ENCODE measurements at regions not wholly inside any gene's neighbourhood (a gene's known extent, or its start where the extent isn't known, plus 50 kb on each side); places are given as distances from the start of the nearest gene placed in this dataset.

DNA sequence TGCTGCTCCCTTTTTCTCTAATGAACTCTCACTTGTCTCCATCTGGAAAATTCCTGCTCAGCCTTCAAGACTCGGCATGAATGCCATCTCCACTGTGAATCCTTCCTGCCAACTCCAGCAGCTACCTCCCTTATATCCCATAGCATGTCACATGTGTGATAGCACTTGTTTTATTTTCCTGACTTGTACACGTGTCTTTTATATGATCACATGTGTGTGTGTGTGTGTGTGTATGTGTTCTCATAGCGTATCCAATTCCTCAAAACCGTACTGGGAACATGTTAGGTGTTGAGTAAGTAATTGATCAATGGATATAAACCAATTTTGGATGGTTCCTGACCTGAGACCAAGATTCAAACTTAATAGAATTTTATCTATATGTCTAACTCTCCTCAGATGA lies 1107.7 kb downstream of the GALC start:
- no peaks in the 10 kb centered on the region for H3K36me3 ChIP-seq
- no peak overlapping the region for H3K27ac ChIP-seq
- no peaks in the 10 kb centered on the region for H3K27me3 ChIP-seq
- no peak overlapping the region for H3K4me3 ChIP-seq
- no peaks in the 10 kb centered on the region for H3K9me3 ChIP-seq (ENCODE audit: low read depth)
- DNase-seq (ENCODE audit: low read depth in 1 of 2, low spot score in 1 of 2), result no peak
- H3K4me1 ChIP-seq (ENCODE audit: low read depth), result no peaks in the 10 kb centered on the region
- TF ChIP-seq, protein P1, sequence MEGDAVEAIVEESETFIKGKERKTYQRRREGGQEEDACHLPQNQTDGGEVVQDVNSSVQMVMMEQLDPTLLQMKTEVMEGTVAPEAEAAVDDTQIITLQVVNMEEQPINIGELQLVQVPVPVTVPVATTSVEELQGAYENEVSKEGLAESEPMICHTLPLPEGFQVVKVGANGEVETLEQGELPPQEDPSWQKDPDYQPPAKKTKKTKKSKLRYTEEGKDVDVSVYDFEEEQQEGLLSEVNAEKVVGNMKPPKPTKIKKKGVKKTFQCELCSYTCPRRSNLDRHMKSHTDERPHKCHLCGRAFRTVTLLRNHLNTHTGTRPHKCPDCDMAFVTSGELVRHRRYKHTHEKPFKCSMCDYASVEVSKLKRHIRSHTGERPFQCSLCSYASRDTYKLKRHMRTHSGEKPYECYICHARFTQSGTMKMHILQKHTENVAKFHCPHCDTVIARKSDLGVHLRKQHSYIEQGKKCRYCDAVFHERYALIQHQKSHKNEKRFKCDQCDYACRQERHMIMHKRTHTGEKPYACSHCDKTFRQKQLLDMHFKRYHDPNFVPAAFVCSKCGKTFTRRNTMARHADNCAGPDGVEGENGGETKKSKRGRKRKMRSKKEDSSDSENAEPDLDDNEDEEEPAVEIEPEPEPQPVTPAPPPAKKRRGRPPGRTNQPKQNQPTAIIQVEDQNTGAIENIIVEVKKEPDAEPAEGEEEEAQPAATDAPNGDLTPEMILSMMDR (IDR thresholded peaks at IDR 0.05; ENCODE audit: low read depth, low read length), result no peak

DNA sequence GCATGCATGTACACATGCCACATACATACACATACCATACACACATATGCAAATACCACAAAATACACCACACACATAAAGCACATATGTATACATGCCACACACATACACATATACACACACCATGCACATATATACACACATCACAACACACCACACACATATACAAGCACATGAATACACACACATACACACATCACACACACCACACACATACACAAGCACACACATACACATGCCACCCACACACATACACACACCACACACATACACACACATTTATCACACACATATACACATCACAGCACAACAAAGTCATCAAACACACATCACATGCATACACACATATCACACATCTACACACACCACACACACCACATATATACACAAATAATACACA lies 1108.5 kb downstream of the GALC start:
- no peak overlapping the region for H3K4me3 ChIP-seq

DNA sequence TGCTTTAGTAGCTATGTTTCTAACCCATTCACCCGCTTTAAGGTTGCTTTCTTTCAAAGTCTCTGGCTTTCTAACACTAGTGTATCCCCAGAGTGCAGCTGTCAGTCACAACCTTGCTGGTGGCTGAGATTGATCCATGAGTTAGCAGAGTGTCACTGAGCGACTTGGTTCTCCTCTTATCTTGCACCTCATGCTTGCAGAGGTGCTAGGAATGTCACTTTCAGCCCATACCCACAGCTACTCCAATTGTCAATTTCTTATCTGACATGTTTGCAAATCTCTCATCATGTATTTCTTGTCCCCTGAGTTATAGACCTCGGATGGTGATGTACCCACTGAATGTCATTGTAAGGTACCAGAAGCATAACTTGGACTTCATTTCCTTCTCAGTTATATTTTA lies 1110.2 kb downstream of the GALC start:
- TF ChIP-seq, protein P1 (IDR thresholded peaks at IDR 0.05; ENCODE audit: low read depth, low read length), result no peak
- Histone ChIP-seq H3K36me3 (no peaks in the 10 kb centered on the region), H3K9me3 (ENCODE audit: low read depth) (no peaks in the 10 kb centered on the region), H3K4me3 (no peak overlapping the region), H3K27me3 (no peaks in the 10 kb centered on the region), H3K4me1 (ENCODE audit: low read depth) (no peaks in the 10 kb centered on the region), H3K27ac (no peak overlapping the region)
- DNase-seq (ENCODE audit: low read depth in 1 of 2, low spot score in 1 of 2), result no peak

More for the DNA sequence above, 1108.5 kb downstream of the GALC start:
- TF ChIP-seq, protein P1 (IDR thresholded peaks at IDR 0.05; ENCODE audit: low read depth, low read length), result no peak
- H3K27me3 ChIP-seq, result no peaks in the 10 kb centered on the region
- DNase-seq (ENCODE audit: low read depth in 1 of 2, low spot score in 1 of 2), result no peak
- no peaks in the 10 kb centered on the region for H3K4me1 ChIP-seq (ENCODE audit: low read depth)
- H3K27ac ChIP-seq, result no peak overlapping the region
- no peaks in the 10 kb centered on the region for H3K9me3 ChIP-seq (ENCODE audit: low read depth)
- no peaks in the 10 kb centered on the region for H3K36me3 ChIP-seq

DNA sequence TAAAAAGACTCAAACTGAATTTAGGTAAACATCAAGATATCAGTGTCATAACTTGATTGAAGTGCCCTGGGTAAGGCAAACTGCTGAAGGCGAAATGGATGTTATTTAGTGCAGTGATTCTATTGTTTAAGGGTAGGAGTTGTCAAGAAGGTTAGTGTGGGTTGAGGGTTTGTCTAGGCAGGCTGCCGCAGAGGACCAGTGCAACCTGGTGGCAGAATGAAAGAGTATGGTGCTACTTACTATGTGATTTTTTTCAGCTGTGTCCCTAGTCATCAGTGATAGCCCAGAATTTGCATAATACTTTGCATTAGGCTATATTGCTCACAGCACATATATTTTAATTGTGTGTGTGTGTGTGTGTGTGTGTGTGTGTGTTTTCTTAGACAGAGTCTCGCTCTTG lies 1127.0 kb downstream of the GALC start:
- no peaks in the 10 kb centered on the region for H3K27me3 ChIP-seq
- peak in 1 of 2 donors; percentile 23 for DNase-seq (ENCODE audit: low read depth in 1 of 2, low spot score in 1 of 2)
- no peaks in the 10 kb centered on the region for H3K4me1 ChIP-seq (ENCODE audit: low read depth)
- no peak overlapping the region for H3K4me3 ChIP-seq
- H3K27ac ChIP-seq, result no peak overlapping the region
- H3K9me3 ChIP-seq (ENCODE audit: low read depth), result no peaks in the 10 kb centered on the region
- no peaks in the 10 kb centered on the region for H3K36me3 ChIP-seq
- TF ChIP-seq, protein P1 (IDR thresholded peaks at IDR 0.05; ENCODE audit: low read depth, low read length), result peak; percentile 9

DNA sequence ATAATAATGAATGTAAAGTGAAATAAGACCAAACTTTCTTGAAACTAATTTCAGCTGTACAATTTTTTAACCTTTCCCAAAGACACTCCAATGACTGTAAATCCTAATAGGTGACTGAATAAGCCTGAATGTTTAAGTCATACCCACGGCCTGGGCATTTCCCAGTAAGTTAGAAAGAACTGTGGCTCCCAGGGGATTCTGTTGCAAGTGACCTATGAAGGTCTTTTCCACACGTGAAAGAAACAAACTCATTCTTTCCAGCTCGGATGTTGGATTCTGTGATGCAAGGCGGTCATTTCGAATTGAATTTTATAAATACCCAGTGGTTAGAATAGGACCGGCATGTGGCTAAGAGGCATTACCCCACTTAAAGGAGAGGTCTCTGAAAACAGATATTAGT lies 1134.4 kb downstream of the GALC start:
- DNase-seq (ENCODE audit: low read depth in 1 of 2, low spot score in 1 of 2), result peak in 1 of 2 donors; percentile 3
- H3K27ac ChIP-seq, result no peak overlapping the region

More for the DNA sequence above, 1134.4 kb downstream of the GALC start:
- TF ChIP-seq, protein P1 (IDR thresholded peaks at IDR 0.05; ENCODE audit: low read depth, low read length), result no peak
- no peaks in the 10 kb centered on the region for H3K27me3 ChIP-seq
- H3K4me1 ChIP-seq (ENCODE audit: low read depth), result no peaks in the 10 kb centered on the region
- no peak overlapping the region for H3K4me3 ChIP-seq
- no peaks in the 10 kb centered on the region for H3K9me3 ChIP-seq (ENCODE audit: low read depth)
- H3K36me3 ChIP-seq, result no peaks in the 10 kb centered on the region
